HG02938 (cell line): ENCODE measurements at regions not wholly inside any gene's neighbourhood (a gene's known extent, or its start where the extent isn't known, plus 50 kb on each side); places are given as distances from the start of the nearest gene placed in this dataset.

Source experiments
- ATAC-seq: cut with Tn5 transposase; IDR thresholded peaks from one replicate; pipeline ENCODE4 v1.9.1; 2021; ENCODE audit warnings: mild to moderate bottlenecking, moderate library complexity; ENCODE audit not compliant: unreplicated experiment

GRCh38 chr2:57759822-57760300 lies 286.7 kb upstream of the VRK2 start:
- ATAC-seq = peak; percentile 84

GRCh38 chr2:57760381-57760801 lies 286.2 kb upstream of the VRK2 start:
- ATAC-seq = peak; percentile 74

- no peak for ATAC-seq
Measured at GRCh38 chr2:57776916-57777315, 269.7 kb upstream of the VRK2 start.

- ATAC-seq = no peak
Measured at GRCh38 chr2:57782587-57782986, 264.0 kb upstream of the VRK2 start.

GRCh38 chr2:57793310-57793709 lies 253.3 kb upstream of the VRK2 start:
- no peak for ATAC-seq

GRCh38 chr2:57796527-57796926 lies 250.1 kb upstream of the VRK2 start:
- no peak for ATAC-seq

GRCh38 chr2:57798346-57798745 lies 248.3 kb upstream of the VRK2 start:
- ATAC-seq = no peak

GRCh38 chr2:57802243-57802642 lies 244.4 kb upstream of the VRK2 start:
- ATAC-seq = no peak

- no peak for ATAC-seq
Measured at GRCh38 chr2:57804971-57805370, 241.6 kb upstream of the VRK2 start.

- ATAC-seq = no peak
Measured at GRCh38 chr2:57806449-57806968, 240.1 kb upstream of the VRK2 start.

- ATAC-seq = peak; percentile 98
Measured at GRCh38 chr2:57809230-57809629, 237.4 kb upstream of the VRK2 start.

GRCh38 chr2:57821088-57821487 lies 225.5 kb upstream of the VRK2 start:
- no peak for ATAC-seq

GRCh38 chr2:57828221-57828620 lies 218.4 kb upstream of the VRK2 start:
- ATAC-seq = no peak

- no peak for ATAC-seq
Measured at GRCh38 chr2:57834666-57835065, 211.9 kb upstream of the VRK2 start.

- ATAC-seq = no peak
Measured at GRCh38 chr2:57842531-57842930, 204.1 kb upstream of the VRK2 start.

GRCh38 chr2:57843158-57843557 lies 203.4 kb upstream of the VRK2 start:
- no peak for ATAC-seq

- ATAC-seq = no peak
Measured at GRCh38 chr2:57848723-57849122, 197.9 kb upstream of the VRK2 start.

GRCh38 chr2:57849843-57850242 lies 196.8 kb upstream of the VRK2 start:
- ATAC-seq = no peak

- ATAC-seq = no peak
Measured at GRCh38 chr2:57850415-57851130, 196.0 kb upstream of the VRK2 start.

GRCh38 chr2:57855212-57855611 lies 191.4 kb upstream of the VRK2 start:
- ATAC-seq = no peak

GRCh38 chr2:57859755-57860154 lies 186.9 kb upstream of the VRK2 start:
- ATAC-seq = no peak

- no peak for ATAC-seq
Measured at GRCh38 chr2:57862153-57862552, 184.5 kb upstream of the VRK2 start.

- no peak for ATAC-seq
Measured at GRCh38 chr2:57862727-57863126, 183.9 kb upstream of the VRK2 start.
